CD14-positive monocyte (primary cell): ENCODE measurements at regions not wholly inside any gene's neighbourhood (a gene's known extent, or its start where the extent isn't known, plus 50 kb on each side); places are given as distances from the start of the nearest gene placed in this dataset.

ENCODE experiments used
- DNase-seq, 3 donors: peaks; one replicate each; pipeline ENCODE4 v3.0.0-alpha.2; 2011 to 2022
- H2AFZ ChIP-seq: 2 replicates; pipeline ENCODE4 v1.6.0; 2012; ENCODE audit warnings: mild to moderate bottlenecking, low read depth, low read length, inconsistent platforms; ENCODE audit not compliant: insufficient read depth, poor library complexity, severe bottlenecking
- H3K27ac ChIP-seq, 2 donors: 1 replicate in 1 of 2; 2 replicates in 1 of 2; pipeline ENCODE4 v1.5.1; 2012 to 2013; ENCODE audit warnings: low read length in 2 of 2, control low read depth in 1 of 2, inconsistent platforms in 1 of 2, low read depth in 1 of 2, mild to moderate bottlenecking in 1 of 2
- H3K27me3 ChIP-seq, 2 donors: one replicate each; pipeline versions ENCODE4 v1.6.0 to v1.6.1; 2011 to 2013; ENCODE audit warnings: low read length in 2 of 2; ENCODE audit not compliant: control insufficient read depth in 2 of 2, insufficient read depth in 2 of 2
- H3K36me3 ChIP-seq, 2 donors: replicated peaks in 1 of 2; 1 replicate in 1 of 2; 2 replicates in 1 of 2; pipeline versions ENCODE4 v1.5.1 to v1.6.1; 2012 to 2013; ENCODE audit warnings: low read length in 2 of 2, control low read depth in 1 of 2, inconsistent platforms in 1 of 2, mild to moderate bottlenecking in 1 of 2; ENCODE audit not compliant: insufficient read depth in 2 of 2, control insufficient read depth in 1 of 2
- H3K4me1 ChIP-seq, 2 donors: 1 replicate in 1 of 2; 2 replicates in 1 of 2; pipeline versions ENCODE4 v1.5.1 to v1.6.1; 2012 to 2013; ENCODE audit warnings: low read length in 2 of 2, control low read depth in 1 of 2, inconsistent platforms in 1 of 2, mild to moderate bottlenecking in 1 of 2, moderate library complexity in 1 of 2; ENCODE audit not compliant: insufficient read depth in 2 of 2, control insufficient read depth in 1 of 2
- H3K4me2 ChIP-seq: replicated peaks from 2 replicates; pipeline ENCODE3; 2012; ENCODE audit warnings: low read length, moderate library complexity, mild to moderate bottlenecking; ENCODE audit not compliant: poor library complexity, severe bottlenecking; ENCODE audit errors: extremely low read depth
- H3K4me3 ChIP-seq, 3 experiments: fragments of 200-600 bp in 1 of 3; sonication (generic) in 1 of 3; replicated peaks in 1 of 3; 1 replicate in 2 of 3; 2 replicates in 1 of 3; pipeline ENCODE4 v1.5.1; 2011 to 2013; ENCODE audit warnings: low read length in 3 of 3, mild to moderate bottlenecking in 3 of 3, control low read depth in 2 of 3, low read depth in 2 of 3, inconsistent platforms in 1 of 3, moderate library complexity in 1 of 3
- H3K79me2 ChIP-seq: 2 replicates; pipeline ENCODE4 v1.6.0; 2012; ENCODE audit warnings: mild to moderate bottlenecking, control low read depth, inconsistent platforms, low read length, moderate library complexity; ENCODE audit not compliant: insufficient read depth
- H3K9ac ChIP-seq: 2 replicates; pipeline ENCODE4 v1.6.0; 2017; ENCODE audit warnings: low read length, mild to moderate bottlenecking; ENCODE audit not compliant: insufficient read depth, poor library complexity, severe bottlenecking
- H3K9me3 ChIP-seq, 2 donors: replicated peaks in 1 of 2; 1 replicate in 1 of 2; 2 replicates in 1 of 2; pipeline versions ENCODE4 v1.5.1 to v1.6.1; 2012 to 2013; ENCODE audit warnings: low read length in 2 of 2, control low read depth in 1 of 2; ENCODE audit not compliant: control insufficient read depth in 1 of 2, insufficient read depth in 1 of 2
- H4K20me1 ChIP-seq: 2 replicates; pipeline ENCODE4 v1.6.0; 2012; ENCODE audit warnings: mild to moderate bottlenecking, low read length, control low read depth, moderate library complexity; ENCODE audit not compliant: insufficient read depth
- H3K27ac Mint-ChIP-seq, 7 donors: one replicate each; pipeline ENCODE4 v1.8.0; 2020; ENCODE audit warnings: mild to moderate bottlenecking in 7 of 7, mixed read lengths in 7 of 7, moderate library complexity in 6 of 7, inconsistent platforms in 2 of 7
- H3K27me3 Mint-ChIP-seq, 3 donors: one replicate each; pipeline ENCODE4 v1.8.0; 2021 to 2022; ENCODE audit warnings: low read depth in 3 of 3, mild to moderate bottlenecking in 3 of 3, mixed read lengths in 3 of 3, moderate library complexity in 3 of 3, inconsistent platforms in 1 of 3
- H3K36me3 Mint-ChIP-seq, 2 donors: one replicate each; pipeline ENCODE4 v1.8.0; 2020; ENCODE audit warnings: mixed read lengths in 2 of 2, inconsistent platforms in 1 of 2, mild to moderate bottlenecking in 1 of 2
- H3K4me1 Mint-ChIP-seq: one replicate; pipeline ENCODE4 v1.8.0; 2020; ENCODE audit warnings: mild to moderate bottlenecking, mixed read lengths
- H3K4me3 Mint-ChIP-seq, 2 donors: one replicate each; pipeline ENCODE4 v1.8.0; 2020; ENCODE audit warnings: mild to moderate bottlenecking in 2 of 2, mixed read lengths in 2 of 2, moderate library complexity in 1 of 2
- H3K9me3 Mint-ChIP-seq, 7 donors: one replicate each; pipeline ENCODE4 v1.8.0; 2020 to 2022; ENCODE audit warnings: mixed read lengths in 7 of 7, mild to moderate bottlenecking in 6 of 7, moderate library complexity in 6 of 7, inconsistent platforms in 2 of 7
- CTCF ChIP-seq: fragments of 200-600 bp; IDR thresholded peaks from one replicate; pipeline ENCODE4 v1.8.0; 2022; ENCODE audit warnings: antibody characterized with exemption, mild to moderate bottlenecking
- WGBS: methylation state at CpG from one replicate; pipeline ENCODE4 v1.1.5; 2013; ENCODE audit warnings: missing lambda C conversion rate; ENCODE audit not compliant: insufficient coverage; 5-methylcytosine and 5-hydroxymethylcytosine counted together
- intact Hi-C, 2 donors: fragments of 100-400 bp; cut with micrococcal nuclease; formaldehyde crosslinking; loops; one replicate each; pipeline versions ENCODE4 v1.15.0 to v1.15.1; 2023

GRCh38 chr2:120463527-120463926 lies 117.6 kb downstream of the INHBB start:
- H3K36me3 ChIP-seq = no peaks in the 10 kb centered on the region
- peaks cover 0 to 17% (median 1%) of the 10 kb centered on the region in 3 donors for H3K27me3 Mint-ChIP-seq
- H3K79me2 ChIP-seq = no peaks in the 10 kb centered on the region
- no peaks in the 10 kb centered on the region for H3K4me1 Mint-ChIP-seq
- no peak overlapping the region for H3K4me2 ChIP-seq
- WGBS = 74% methylated on average over 11 of the region's 12 CpGs
- H3K36me3 Mint-ChIP-seq = no peaks in the 10 kb centered on the region
- no peaks in the 10 kb centered on the region for H3K27me3 ChIP-seq
- intact Hi-C loops = no loop called here
- H3K9me3 Mint-ChIP-seq = peaks cover 0 to 10% (median 2%) of the 10 kb centered on the region in 7 donors
- H3K4me3 ChIP-seq = no peak overlapping the region
- no peak for TF ChIP-seq CTCF
- DNase-seq = no peak
- H3K9ac ChIP-seq = no peak overlapping the region
- no peak overlapping the region for H3K27ac ChIP-seq
- H3K4me1 ChIP-seq = no peaks in the 10 kb centered on the region
- no peaks in the 10 kb centered on the region for H4K20me1 ChIP-seq
- no peaks in the 10 kb centered on the region for H3K9me3 ChIP-seq
- no peak overlapping the region for H3K4me3 Mint-ChIP-seq
- no peak overlapping the region for H3K27ac Mint-ChIP-seq
- H2AFZ ChIP-seq = no peak overlapping the region

- H3K27me3 Mint-ChIP-seq = peaks cover 0 to 17% (median 1%) of the 10 kb centered on the region in 3 donors
- Histone ChIP-seq H2AFZ (no peak overlapping the region), H3K4me3 (no peak overlapping the region), H3K4me1 (no peaks in the 10 kb centered on the region), H3K79me2 (no peaks in the 10 kb centered on the region), H3K9ac (no peak overlapping the region), H3K27me3 (no peaks in the 10 kb centered on the region), H3K9me3 (no peaks in the 10 kb centered on the region), H4K20me1 (no peaks in the 10 kb centered on the region), H3K36me3 (no peaks in the 10 kb centered on the region), H3K27ac (no peak overlapping the region), H3K4me2 (no peak overlapping the region)
- no peaks in the 10 kb centered on the region for H3K36me3 Mint-ChIP-seq
- H3K4me1 Mint-ChIP-seq = no peaks in the 10 kb centered on the region
- H3K9me3 Mint-ChIP-seq = peaks cover 0 to 5% (median 0%) of the 10 kb centered on the region in 7 donors
- H3K4me3 Mint-ChIP-seq = no peak overlapping the region
- no peak for TF ChIP-seq CTCF
- WGBS = no CpG with 5 or more reads among the region's 1 CpG
- intact Hi-C loops = no loop called here
- H3K27ac Mint-ChIP-seq = no peak overlapping the region
- no peak for DNase-seq
Measured at GRCh38 chr2:120463996-120464395, 118.1 kb downstream of the INHBB start.
